ENCODE measurements at regions not wholly inside any gene's neighbourhood (a gene's known extent, or its start where the extent isn't known, plus 50 kb on each side); places are given as distances from the start of the nearest gene placed in this dataset.
"Not testable (repeated sequence)": the region's sequence is repeated elsewhere in the genome, so short reads cannot be mapped to it uniquely, and the experiment has no call there.

- DNase-seq (ENCODE audit: extremely low read depth, low read depth, low spot score) = no peak
These were observed 121.8 kb upstream of the DNAJC10 start for GRCh38 chr2:182594286-182594685.

- DNase-seq (ENCODE audit: extremely low read depth, low read depth, low spot score) = no peak
These were observed 120.4 kb upstream of the DNAJC10 start for GRCh38 chr2:182595650-182596049.

GRCh38 chr2:182597570-182598295 is 118.3 kb upstream of the DNAJC10 start:
- no peak for DNase-seq (ENCODE audit: extremely low read depth, low read depth, low spot score)

GRCh38 chr2:182598626-182599025 is 117.4 kb upstream of the DNAJC10 start:
- no peak for DNase-seq (ENCODE audit: extremely low read depth, low read depth, low spot score)

GRCh38 chr2:182605166-182605565 is 110.9 kb upstream of the DNAJC10 start:
- DNase-seq (ENCODE audit: extremely low read depth, low read depth, low spot score) = no peak

GRCh38 chr2:182606728-182607681 is 109.1 kb upstream of the DNAJC10 start:
- no peak for DNase-seq (ENCODE audit: extremely low read depth, low read depth, low spot score)

GRCh38 chr2:182608181-182608845 is 107.7 kb upstream of the DNAJC10 start:
- no peak for DNase-seq (ENCODE audit: extremely low read depth, low read depth, low spot score)

- DNase-seq (ENCODE audit: extremely low read depth, low read depth, low spot score) = not testable (repeated sequence)
These were observed 107.1 kb upstream of the DNAJC10 start for GRCh38 chr2:182609005-182609404.

- no peak for DNase-seq (ENCODE audit: extremely low read depth, low read depth, low spot score)
These were observed 105.8 kb upstream of the DNAJC10 start for GRCh38 chr2:182610231-182610630.

- no peak for DNase-seq (ENCODE audit: extremely low read depth, low read depth, low spot score)
These were observed 105.0 kb upstream of the DNAJC10 start for GRCh38 chr2:182611009-182611408.

- DNase-seq (ENCODE audit: extremely low read depth, low read depth, low spot score) = no peak
These were observed 101.0 kb upstream of the DNAJC10 start for GRCh38 chr2:182615036-182615435.

GRCh38 chr2:182616471-182617393 is 99.3 kb upstream of the DNAJC10 start:
- peak; percentile 56 for DNase-seq (ENCODE audit: extremely low read depth, low read depth, low spot score)

GRCh38 chr2:182618672-182619079 is 97.4 kb upstream of the DNAJC10 start:
- DNase-seq (ENCODE audit: extremely low read depth, low read depth, low spot score) = no peak

- DNase-seq (ENCODE audit: extremely low read depth, low read depth, low spot score) = no peak
These were observed 96.8 kb upstream of the DNAJC10 start for GRCh38 chr2:182619276-182619675.

GRCh38 chr2:182621191-182621590 is 94.9 kb upstream of the DNAJC10 start:
- no peak for DNase-seq (ENCODE audit: extremely low read depth, low read depth, low spot score)

- no peak for DNase-seq (ENCODE audit: extremely low read depth, low read depth, low spot score)
These were observed 94.2 kb upstream of the DNAJC10 start for GRCh38 chr2:182621810-182622209.

- DNase-seq (ENCODE audit: extremely low read depth, low read depth, low spot score) = no peak
These were observed 93.8 kb upstream of the DNAJC10 start for GRCh38 chr2:182622231-182622630.

GRCh38 chr2:182625814-182626213 is 90.2 kb upstream of the DNAJC10 start:
- no peak for DNase-seq (ENCODE audit: extremely low read depth, low read depth, low spot score)

- DNase-seq (ENCODE audit: extremely low read depth, low read depth, low spot score) = no peak
These were observed 87.1 kb upstream of the DNAJC10 start for GRCh38 chr2:182628916-182629315.

- DNase-seq (ENCODE audit: extremely low read depth, low read depth, low spot score) = no peak
These were observed 85.8 kb upstream of the DNAJC10 start for GRCh38 chr2:182630207-182630606.
